GM10248 (cell line): ENCODE measurements at regions not wholly inside any gene's neighbourhood (a gene's known extent, or its start where the extent isn't known, plus 50 kb on each side); places are given as distances from the start of the nearest gene placed in this dataset.

Source experiments
- CTCF ChIA-PET: fragments of 300-600 bp; sonication (Branson Sonifier 250); formaldehyde crosslinking; extraction: SDS; loops from one replicate; lab custom pipeline; 2021; ENCODE audit warnings: antibody characterized with exemption; lab: Yijun Ruan, JAX
- POLR2A ChIA-PET: fragments of 350-650 bp; sonication (Branson Sonifier 250); formaldehyde crosslinking; extraction: SDS; loops from one replicate; lab custom pipeline; 2020; ENCODE audit warnings: antibody characterized with exemption; lab: Yijun Ruan, JAX
- DNase-seq: peaks from one replicate; pipeline ENCODE4 v3.0.0; 2012; ENCODE audit errors: extremely low spot score
- CTCF ChIP-seq: IDR thresholded peaks from 2 replicates; pipeline ENCODE4 v1.5.1; 2012; ENCODE audit warnings: mild to moderate bottlenecking, low read depth; ENCODE audit errors: extremely low read depth, missing control alignments, control extremely low read depth

DNA sequence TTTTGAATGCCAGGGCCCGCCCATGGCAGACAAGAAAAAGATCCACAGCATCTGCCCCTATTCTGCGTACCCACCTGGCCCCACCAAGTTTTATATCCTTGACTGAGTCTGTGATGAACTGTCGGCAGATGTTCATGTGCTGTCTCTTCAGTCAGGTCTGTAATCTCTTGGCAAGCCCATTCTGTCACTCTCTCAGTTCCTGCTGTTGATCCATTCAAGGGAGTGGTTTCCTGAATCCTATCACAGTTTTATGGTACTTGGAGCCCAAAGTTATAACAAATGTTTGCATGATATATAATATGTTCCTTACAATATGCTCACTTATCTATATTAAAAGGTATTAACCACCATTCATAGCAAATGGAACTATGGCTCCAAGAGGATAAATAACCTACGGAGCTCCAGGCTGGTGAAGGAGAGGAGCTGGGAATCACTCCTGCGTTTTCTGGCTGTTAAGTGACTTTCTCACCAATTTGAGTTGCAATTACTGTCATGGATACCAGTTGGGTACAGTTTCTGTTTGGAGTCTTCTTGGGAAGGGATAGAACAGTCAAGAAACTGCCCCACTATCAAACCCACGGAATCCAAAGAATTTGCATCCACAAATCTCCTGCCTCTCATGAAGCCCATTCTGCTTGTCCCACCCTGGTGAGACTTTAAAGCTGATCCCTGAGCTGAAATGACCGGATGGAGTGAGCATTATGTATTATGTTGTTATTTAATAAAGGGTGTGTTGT, 103.4 kb upstream of the SPRY4 start:
- ChIA-PET POLR2A (no interaction called here), CTCF (no interaction called here)
- TF ChIP-seq CTCF, result no peak
- no peak for DNase-seq

DNA sequence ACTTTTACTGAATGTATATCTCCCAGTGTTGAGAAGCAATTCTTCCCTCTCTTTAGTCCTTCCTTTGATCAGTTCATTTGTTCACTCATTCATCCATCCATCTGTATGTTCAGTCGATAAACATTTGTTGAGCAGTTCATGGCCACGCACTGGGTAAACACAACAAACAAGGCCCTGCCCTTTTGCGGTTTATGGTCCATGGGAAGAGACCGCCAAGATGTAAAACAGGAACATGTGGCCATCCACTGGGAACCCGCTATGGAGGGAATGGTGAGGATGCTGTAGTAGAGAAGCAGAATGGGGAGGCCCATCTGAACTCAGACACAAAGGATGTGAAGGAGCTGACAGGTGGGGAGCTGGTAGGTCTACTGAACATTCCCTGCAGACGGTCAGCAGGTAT, 102.7 kb upstream of the SPRY4 start:
- TF ChIP-seq CTCF, result no peak
- CTCF ChIA-PET, result no interaction called here
- POLR2A ChIA-PET, result no interaction called here
- DNase-seq, result no peak

DNA sequence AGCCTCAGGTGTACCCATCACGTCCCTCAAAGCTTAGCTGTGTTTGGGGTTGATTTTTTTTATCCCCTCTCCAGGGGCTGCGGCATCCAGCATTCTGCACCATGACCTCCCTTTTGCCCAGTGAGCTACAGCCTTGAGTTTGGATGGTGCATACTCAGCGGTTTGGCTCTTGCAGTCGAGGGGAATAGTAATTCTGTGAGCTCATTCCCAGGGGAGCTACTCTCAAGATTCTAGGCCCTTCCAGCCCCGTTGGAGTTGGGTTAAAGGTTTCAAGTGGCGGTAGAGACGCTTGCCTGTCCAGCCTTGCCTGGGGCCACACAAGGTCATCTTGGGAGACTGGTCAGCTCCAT, 102.2 kb upstream of the SPRY4 start:
- CTCF ChIA-PET, result no interaction called here
- no peak for TF ChIP-seq CTCF

GRCh38 chr5:142426129-142427014, 101.6 kb upstream of the SPRY4 start:
- no peak for DNase-seq
- TF ChIP-seq CTCF, result no peak
- CTCF ChIA-PET, result no interaction called here
- POLR2A ChIA-PET, result no interaction called here

More for the DNA sequence above, 102.2 kb upstream of the SPRY4 start:
- no peak for DNase-seq
- POLR2A ChIA-PET, result no interaction called here

GRCh38 chr5:142425286-142426065, 100.7 kb upstream of the SPRY4 start:
- ChIA-PET POLR2A (no interaction called here), CTCF (no interaction called here)

More at GRCh38 chr5:142425286-142426065, 100.7 kb upstream of the SPRY4 start:
- TF ChIP-seq CTCF, result no peak
- no peak for DNase-seq
